GM12865 (cell line): ENCODE measurements at regions not wholly inside any gene's neighbourhood (a gene's known extent, or its start where the extent isn't known, plus 50 kb on each side); places are given as distances from the start of the nearest gene placed in this dataset.

Experiments
- DNase-seq: peaks from one replicate; pipeline ENCODE4 v3.0.0; 2010; ENCODE audit warnings: low read depth
- H3K4me3 ChIP-seq: 2 replicates; pipeline ENCODE4 v1.5.1; 2011; ENCODE audit warnings: mild to moderate bottlenecking, low read depth, low read length, control low read depth
- CTCF ChIP-seq: IDR thresholded peaks from 2 replicates; pipeline ENCODE4 v1.5.1; 2011; ENCODE audit warnings: low read length, control low read depth, low read depth, inconsistent platforms; ENCODE audit not compliant: insufficient read depth; ENCODE audit errors: missing control alignments

DNA sequence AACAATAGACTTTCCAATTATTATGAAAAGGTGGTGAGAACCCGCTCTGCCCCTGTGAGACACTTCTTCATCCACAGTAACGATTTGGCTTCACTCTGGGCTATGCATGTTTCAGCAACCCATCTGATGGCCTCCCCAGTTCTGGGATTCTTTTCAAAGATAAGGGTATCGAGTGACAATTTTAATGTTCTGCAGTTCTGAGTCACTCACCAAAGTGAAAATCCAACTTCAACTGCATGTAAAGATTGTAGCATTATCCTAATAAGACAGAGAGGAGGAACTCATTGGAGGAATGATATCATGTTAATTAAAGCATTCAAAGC lies 1078.3 kb upstream of the SEMA6A start:
- no peak overlapping the region for H3K4me3 ChIP-seq
- no peak for TF ChIP-seq CTCF
- no peak for DNase-seq

- no peak for TF ChIP-seq CTCF
- no peak for DNase-seq
- H3K4me3 ChIP-seq, result no peak overlapping the region
Measured at GRCh38 chr5:117652036-117652957, 1077.7 kb upstream of the SEMA6A start.

DNA sequence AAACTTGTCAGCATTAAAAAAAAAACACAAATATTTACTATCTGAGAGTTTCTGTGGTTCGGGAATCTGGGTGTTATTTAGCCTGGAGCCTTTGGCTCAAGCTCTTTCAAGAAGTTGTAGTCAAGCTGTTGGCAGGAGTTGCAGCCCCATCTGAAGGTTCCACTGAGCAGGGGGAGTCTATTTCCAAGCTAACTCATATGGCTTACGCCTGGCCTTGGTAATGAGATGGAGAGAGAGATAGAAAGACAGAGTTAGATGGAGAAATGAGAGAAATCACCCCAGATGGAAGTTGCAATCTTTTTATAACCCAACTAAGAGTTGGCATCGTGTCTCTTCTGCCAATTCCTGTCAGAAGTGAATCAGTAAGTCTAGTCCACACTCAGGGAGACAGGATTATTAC lies 1075.2 kb upstream of the SEMA6A start:
- no peak overlapping the region for H3K4me3 ChIP-seq
- no peak for TF ChIP-seq CTCF
- no peak for DNase-seq

- no peak for TF ChIP-seq CTCF
- DNase-seq, result no peak
- no peak overlapping the region for H3K4me3 ChIP-seq
Measured at GRCh38 chr5:117645400-117645799, 1070.8 kb upstream of the SEMA6A start.

- H3K4me3 ChIP-seq, result no peak overlapping the region
- no peak for TF ChIP-seq CTCF
- DNase-seq, result no peak
Measured at GRCh38 chr5:117638581-117638980, 1064.0 kb upstream of the SEMA6A start.

DNA sequence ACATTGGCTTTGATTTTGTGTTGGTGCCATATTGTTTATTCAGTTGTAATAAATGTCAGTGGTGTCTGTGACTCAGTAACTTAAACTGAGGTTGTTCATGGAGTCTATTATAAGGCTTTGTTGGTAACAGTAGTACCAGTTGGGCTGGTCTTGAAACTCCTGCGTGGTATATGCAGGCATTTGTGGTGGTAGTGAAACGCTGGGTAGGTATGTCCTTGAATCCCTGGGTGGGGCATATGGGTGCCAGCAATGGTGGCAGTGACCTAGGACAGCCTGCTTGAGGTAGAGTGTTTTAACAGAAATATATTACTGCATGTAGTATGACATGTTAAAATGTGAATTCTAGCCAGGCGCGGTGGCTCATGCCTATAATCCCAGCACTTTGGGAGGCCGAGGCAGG lies 1058.5 kb upstream of the SEMA6A start:
- DNase-seq, result no peak
- H3K4me3 ChIP-seq, result no peak overlapping the region
- no peak for TF ChIP-seq CTCF

GRCh38 chr5:117624201-117624600 lies 1049.6 kb upstream of the SEMA6A start:
- TF ChIP-seq CTCF, result no peak

More at GRCh38 chr5:117624201-117624600, 1049.6 kb upstream of the SEMA6A start:
- no peak overlapping the region for H3K4me3 ChIP-seq
- no peak for DNase-seq
